Kasumi-1 (cell line): ENCODE measurements at regions not wholly inside any gene's neighbourhood (a gene's known extent, or its start where the extent isn't known, plus 50 kb on each side); places are given as distances from the start of the nearest gene placed in this dataset.

Experiments
- DNase-seq, 2 experiments: peaks; one replicate each; lab custom pipeline; 2025; lab: John Stamatoyannopoulos, UW

DNA sequence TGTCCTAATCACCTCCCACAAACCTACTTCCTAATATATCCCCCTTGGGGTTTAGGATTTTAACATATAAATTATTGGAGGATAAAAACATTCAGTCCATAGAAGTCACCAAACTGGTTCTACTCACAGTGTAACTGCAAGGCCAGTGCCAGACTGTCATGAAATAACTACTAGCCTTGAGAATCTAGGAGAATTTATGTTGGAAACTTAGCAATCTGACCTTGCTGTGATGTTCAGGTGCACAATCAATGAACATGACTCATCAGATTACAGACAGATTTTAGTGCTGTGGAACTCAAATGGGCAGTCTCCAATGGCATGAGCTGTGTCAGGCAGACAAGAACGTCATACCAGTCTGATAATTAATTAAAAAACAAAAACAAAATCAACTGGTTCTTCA, 571.4 kb upstream of the IGFBP3 start:
- no peak for DNase-seq

- no peak for DNase-seq
Measured at GRCh38 chr7:46490406-46490805, 569.3 kb upstream of the IGFBP3 start.

DNA sequence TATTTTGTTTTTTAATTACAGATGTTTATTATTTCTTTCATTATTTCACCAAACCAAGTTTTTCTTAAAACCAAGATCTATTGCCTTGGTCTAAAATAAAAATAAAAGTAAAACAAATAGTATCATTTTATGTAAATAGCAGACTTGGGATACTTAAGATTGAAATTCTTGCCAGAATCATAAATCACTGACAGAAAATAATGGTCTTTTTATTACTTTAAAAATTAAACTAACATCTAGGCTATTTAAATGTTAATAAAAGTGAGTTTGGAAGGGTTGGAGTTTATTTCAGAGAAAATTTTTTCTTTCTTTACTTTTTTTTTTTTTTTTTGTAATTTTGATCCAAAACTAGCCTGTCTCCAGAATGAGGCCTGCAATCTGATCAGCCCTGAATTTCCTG, 568.0 kb upstream of the IGFBP3 start:
- DNase-seq: no peak

DNA sequence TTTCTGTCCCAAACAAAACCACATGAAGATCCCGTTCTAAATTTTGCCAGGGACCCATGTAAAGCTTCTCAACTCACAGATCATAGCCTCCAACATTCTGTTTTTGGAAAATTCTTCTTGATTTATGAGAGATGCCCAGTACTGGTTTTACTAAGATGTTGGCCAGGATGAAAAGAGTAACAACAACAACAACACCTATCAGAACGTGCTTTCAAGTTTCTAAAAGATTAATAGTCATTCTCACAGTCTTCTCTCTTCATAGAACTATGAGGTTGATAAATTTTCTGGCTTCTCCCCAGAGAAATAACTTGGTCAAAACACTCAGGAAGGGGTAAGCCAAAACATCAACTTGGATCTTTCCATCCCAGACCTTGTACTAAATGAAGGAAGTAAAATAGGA, 567.5 kb upstream of the IGFBP3 start:
- no peak for DNase-seq

DNA sequence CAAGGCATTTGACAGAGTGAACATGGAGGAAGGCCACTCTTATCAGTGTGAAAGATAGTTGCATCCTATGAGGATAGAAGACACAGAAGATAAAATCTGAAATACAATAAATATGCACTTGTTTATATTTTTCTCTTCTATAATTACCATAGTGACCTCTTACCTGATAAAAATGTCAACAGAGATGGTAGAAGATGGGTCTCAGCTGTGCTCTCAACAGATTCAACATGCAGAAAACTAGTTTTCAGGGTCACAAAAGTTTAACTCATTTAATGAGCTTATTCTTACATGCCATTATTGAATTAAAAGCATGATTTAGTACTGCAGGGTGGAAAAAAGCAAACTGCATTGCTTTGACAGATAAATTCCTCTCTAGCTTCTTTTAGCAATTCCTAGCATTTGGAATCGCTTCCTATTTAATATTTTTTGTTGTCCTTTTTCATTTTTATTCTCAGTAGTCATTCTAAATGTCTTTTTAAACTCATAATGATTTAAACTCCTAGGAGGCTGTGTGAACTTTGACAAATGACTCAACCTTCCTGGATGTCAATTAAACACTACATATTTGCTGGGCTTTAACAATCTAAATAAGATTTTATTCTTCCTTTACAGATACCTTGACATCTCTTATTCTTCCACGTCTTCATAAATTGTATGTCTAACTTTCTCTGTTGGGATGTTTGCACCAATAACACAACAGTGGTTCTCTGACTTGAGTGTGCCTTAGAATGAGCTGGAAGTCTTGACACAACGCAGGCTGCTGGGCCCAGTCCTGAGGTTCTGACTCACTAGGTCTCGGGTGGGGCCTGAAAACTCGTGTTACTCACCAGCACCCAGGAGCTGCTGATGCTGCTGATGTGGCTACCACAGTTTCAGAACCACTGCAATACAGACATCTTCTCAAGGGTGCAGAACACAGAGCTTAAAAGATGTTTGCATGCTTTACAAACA, 565.5 kb upstream of the IGFBP3 start:
- no peak for DNase-seq

DNA sequence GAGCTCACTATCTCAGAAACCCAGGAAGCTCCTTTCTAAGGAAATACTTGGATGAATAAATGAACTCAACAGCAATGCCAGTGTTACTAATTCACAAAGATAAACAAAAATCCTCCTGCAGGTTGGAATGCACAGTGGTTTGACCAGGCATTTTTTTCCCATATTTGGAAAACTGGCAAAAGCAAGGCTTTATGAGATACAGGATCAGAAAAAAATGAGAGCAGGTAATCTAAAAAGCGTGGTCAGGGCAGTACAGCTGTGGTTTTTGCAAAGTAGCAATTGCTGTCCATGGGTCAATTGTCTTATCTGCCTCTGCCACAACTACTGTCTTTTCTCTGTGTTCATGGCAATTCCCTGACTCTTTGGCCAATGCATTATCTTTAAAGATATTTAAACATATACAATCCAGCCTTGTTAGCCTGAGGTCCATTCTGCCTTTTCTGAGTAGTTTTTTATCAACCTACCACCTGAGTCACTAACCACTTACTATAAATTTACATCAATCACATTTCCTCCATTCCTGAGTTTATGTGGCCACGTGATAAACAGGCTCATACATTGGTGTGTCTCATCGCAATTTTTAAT, 564.5 kb upstream of the IGFBP3 start:
- DNase-seq: no peak

DNA sequence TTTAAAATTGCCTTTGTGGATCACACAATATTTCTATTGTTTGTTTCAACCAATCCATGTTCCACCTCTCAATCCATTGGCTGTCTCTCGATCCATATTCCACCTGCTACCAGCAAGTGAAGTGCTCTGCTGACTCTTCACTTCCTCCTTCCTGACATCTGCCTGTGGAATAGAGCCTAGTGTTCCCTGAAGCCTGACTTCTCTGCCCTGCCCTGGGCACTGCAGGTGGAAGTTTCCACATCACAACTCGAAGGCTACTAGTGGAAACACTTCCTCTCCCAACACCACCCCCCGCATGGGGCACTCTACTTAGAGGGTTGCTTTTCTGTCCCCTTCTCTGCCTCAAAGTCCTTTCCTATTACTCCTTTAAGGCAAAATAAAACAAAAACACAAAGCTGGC, 563.8 kb upstream of the IGFBP3 start:
- DNase-seq: no peak

- no peak for DNase-seq
Measured at GRCh38 chr7:46480619-46481018, 559.5 kb upstream of the IGFBP3 start.

- DNase-seq: no peak
Measured at GRCh38 chr7:46479680-46480079, 558.6 kb upstream of the IGFBP3 start.

DNA sequence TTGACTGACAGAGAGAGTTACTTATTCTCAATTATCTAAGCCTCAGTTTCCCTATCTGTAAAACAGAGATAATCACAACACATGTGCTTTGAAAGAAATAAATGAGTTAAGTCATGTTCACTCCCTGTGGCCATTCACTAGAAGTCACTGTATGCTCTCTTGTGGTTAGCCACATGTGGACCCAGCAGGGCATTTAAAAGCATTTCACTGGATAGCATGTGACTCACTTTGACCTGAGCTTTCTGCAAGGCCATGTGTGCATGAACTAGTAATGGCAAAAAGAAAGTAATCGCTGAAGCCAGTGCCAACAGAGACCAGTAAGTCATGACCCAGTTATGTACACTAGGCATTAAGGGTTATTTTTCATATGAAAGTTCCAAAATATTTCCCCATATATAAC, 557.0 kb upstream of the IGFBP3 start:
- DNase-seq: no peak

- DNase-seq: peak; percentile 3 to 32
Measured at GRCh38 chr7:46468753-46469356, 547.8 kb upstream of the IGFBP3 start.

DNA sequence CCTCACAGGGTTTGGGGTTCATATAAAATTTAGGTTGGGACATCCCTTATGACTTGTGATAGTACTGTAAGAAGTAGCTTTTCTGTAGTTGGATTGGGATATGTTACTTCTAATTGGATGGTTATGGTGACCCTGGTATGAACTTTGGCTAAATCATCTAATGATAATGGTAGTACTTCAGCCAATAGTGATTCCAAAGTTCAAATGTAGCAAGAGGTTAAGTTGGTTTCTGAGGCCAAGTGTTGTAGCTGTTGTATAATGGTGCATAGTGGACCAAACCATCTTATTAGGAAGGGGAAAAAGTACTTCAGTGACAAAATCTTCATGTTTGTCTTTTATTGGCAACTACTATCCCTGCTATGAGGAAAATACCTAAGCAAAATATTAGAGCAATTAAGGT, 542.1 kb upstream of the IGFBP3 start:
- no peak for DNase-seq

- DNase-seq: no peak
Measured at GRCh38 chr7:46461334-46461777, 540.3 kb upstream of the IGFBP3 start.

GRCh38 chr7:46459942-46460341, 538.9 kb upstream of the IGFBP3 start:
- DNase-seq: no peak

GRCh38 chr7:46454816-46455215, 533.7 kb upstream of the IGFBP3 start:
- DNase-seq: no peak

DNA sequence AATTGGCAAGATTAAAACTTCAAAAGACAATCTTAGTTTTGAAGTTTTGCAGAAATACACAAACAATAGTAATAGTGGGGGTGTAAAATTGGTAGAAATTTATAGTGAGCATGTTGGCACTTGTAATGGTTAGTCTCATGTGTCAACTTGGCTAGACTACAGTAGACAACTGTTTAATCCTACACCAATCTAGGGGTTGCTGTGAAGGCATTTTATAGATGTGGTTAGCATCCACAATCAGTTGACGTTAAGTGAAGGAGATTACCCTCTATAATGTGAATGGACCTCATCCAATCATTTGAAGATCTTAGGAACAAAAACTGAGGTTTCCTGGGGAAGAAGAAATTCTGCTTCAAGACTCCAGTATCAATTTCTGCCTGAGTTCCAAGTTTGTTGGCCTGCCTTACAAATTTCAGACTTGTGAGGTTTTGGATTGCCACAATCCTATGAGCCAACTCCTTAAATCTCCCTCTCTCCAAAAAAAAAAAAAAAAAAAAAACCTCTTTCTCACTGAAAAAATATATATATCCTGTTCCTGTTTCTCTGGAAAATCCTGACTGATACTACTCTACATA, 531.6 kb upstream of the IGFBP3 start:
- no peak for DNase-seq

DNA sequence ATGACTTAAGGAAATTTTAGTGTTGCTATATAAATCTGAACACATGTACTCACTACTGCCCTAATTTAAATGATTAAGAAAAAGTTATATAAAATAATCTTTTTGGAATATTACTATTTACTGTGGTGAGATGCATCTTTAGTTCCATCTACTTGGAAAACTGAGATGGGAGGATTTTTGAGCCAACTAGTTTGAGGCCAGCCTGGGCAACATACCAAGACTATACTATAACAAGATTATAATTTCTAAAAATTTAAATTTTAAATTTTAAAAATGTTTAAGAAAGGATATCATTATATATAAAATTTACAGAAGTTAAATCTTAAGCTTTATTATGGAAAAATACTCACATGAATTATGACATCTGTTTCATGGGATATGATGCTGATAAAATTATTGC, 530.8 kb upstream of the IGFBP3 start:
- DNase-seq: no peak

DNA sequence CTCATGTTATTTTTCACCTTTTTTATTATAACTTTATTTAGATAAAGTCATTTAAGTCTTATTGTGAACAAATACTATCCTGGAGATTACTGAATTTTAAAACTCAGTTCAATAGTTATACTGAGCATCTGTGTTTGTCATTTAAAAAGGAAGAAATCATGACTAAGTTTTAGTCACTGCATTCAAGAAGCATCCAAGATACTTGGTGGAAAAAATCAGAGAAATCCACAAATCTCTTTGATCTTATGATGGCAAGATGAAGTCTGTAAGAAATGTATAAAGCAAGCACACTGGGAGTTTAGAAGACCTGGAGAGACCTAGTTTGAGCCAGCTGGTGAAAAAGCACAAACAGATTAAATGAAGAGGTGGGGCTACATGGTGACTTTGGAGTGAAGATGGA, 529.8 kb upstream of the IGFBP3 start:
- DNase-seq: no peak

- no peak for DNase-seq
Measured at GRCh38 chr7:46450425-46450824, 529.4 kb upstream of the IGFBP3 start.

DNA sequence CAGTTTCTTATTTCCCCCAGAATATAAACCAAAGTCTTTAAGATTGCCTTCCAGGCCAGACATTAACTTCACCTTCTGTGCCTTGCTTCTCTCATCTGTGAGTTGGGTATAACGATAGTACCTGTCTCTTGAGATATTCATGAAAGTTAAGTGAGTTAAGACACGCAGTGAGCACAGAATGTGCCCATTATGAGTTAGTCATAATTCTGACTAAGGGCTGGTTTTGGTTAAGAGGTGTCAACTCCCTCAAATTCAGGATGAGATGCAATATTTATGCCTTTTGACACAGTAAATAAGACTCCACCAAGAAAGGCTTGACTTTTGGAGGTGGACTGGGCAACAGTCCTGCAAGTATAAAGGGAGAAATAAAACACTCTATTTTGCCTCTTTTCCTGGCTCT, 528.7 kb upstream of the IGFBP3 start:
- DNase-seq: no peak

DNA sequence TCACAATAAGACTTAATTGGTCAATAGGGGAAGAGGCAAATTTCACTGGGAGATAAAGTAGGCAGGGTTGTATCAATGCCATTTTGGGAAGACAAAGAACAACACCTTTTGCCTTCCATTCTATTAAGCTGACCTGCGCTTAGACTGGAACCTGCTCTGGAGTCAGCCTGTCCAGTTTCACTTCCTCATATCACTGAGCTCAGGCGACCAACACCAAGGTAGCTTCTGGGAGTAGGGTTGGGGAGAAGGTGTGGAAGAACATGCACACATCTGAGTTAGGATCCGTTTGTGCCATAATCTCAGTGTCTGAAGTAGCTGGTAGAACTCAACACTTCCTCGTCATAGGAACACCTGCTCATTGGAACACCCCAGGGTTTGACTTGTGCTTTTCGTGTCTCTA, 527.4 kb upstream of the IGFBP3 start:
- no peak for DNase-seq

DNA sequence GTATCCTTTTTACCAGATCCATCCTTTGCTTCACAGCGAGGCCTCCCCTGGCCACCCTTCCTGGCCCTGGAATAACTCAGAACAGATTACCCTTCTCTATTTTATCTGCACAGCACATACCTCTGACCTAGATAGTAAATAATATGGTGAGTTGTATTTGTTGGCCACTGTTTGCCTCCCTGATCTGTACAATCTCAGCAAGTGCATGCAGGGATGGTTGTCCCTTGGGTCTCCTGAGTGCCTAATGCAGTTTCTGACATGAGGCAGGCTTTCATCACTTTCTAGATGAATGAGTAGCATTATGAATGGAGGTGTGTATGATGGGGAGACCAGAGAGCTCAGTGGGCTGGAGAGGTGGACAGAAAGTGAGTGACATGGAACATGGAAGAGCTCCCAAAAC, 525.1 kb upstream of the IGFBP3 start:
- no peak for DNase-seq

GRCh38 chr7:46444256-46444655, 523.2 kb upstream of the IGFBP3 start:
- no peak for DNase-seq
